CD4-positive, alpha-beta T cell treated with Interleukin-17A for 1 hour (primary cell): ENCODE measurements at regions not wholly inside any gene's neighbourhood (a gene's known extent, or its start where the extent isn't known, plus 50 kb on each side); places are given as distances from the start of the nearest gene placed in this dataset.
A peak's percentile ranks its signal among the peaks of the same experiment; 100 is the strongest.

ENCODE experiments used
- DNase-seq: peaks from one replicate; pipeline ENCODE4 v3.0.0-alpha.2; 2020

DNA sequence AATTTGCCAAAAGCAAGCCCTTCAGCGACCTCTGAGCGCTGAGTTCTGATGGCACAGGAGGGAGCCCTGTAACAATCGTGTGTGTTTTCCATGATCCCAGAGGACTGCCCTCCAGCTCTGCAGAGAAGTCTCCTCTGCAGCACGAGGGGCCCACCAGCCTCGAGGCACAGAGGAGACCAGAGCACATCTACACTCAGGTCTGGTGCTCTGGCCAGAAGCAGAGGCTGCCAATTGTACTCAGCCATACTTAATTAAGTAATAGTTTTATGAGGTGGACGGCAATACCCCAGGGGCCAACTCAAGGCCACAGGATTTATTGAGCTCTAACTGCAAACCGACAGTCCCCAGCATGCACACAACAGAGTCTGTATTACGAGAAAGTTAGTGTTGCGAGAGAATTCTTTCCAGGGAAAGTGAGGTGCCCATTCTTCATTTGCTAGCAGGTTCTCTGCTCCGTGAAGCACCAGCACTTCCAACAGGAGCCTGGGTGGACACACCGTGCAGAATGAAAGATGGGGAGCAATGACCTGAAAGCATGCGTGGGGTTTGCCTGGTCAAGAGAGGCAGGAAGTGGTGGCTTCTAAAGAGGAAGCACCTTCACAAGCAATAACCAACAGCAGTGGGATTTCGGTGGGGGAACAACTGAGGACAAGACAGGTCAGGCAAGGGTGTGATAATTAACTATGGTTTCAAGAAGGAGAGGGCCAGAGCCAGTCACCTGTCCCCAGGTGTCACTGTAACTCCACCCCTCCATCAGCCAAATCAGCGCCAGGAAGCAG lies 92.8 kb upstream of the FOXC1 start:
- no peak for DNase-seq

DNA sequence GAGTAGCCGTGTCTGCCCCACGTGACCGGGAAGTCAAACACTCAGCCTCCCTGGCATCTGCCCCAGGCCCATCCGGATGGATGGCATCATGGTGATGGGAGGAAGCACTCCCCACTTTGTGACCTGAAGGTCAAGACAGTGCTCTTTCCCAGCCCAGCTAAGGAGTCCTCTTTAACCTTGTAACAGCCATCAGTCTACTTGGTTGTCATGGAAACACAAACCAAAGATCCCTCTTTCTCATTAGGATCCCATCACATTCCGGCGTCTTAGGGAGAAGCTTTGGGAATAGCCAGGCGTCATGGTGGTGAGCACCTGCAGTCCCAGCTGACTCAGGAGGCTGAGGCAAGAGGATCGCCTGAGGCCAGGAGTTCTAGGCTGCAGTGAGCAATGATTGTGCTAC lies 90.9 kb upstream of the FOXC1 start:
- DNase-seq = no peak

DNA sequence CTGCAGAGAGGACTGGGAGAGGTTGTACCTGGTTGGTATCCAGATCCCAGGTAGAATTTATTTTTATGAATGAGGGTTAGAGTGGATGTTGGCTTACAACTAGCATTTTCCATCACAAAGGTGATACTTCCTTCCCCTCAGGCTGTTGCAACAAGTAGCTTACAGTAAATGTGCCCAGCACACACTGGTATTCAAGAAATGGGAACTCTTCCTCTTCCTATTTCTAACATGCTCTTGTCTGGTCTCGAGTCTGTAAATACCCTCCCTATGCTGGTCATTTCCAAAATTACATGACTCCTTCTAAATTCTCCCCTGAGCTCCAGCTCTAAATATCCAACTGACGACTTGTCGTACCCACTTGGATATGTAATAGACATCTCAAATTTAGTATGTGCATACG lies 90.1 kb upstream of the FOXC1 start:
- no peak for DNase-seq

DNA sequence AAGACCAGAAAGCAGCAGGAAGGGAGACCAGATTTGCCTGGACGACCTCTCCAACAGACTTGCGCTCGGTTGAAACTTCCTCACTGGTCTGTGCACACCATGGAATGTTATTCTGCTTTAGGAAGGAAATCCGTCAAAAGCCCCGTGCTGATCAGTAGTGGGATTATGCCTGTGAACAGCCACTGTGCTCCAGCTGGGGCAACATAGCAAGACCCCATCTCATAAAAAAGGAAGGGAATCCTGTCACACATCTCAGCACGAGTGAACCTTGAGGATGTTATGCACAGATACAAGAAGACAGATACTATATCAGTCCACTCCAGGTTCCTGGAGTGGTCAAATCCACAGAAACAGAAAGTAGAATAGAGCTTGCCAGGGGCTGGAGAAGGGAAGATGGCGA lies 86.9 kb upstream of the FOXC1 start:
- DNase-seq = no peak

DNA sequence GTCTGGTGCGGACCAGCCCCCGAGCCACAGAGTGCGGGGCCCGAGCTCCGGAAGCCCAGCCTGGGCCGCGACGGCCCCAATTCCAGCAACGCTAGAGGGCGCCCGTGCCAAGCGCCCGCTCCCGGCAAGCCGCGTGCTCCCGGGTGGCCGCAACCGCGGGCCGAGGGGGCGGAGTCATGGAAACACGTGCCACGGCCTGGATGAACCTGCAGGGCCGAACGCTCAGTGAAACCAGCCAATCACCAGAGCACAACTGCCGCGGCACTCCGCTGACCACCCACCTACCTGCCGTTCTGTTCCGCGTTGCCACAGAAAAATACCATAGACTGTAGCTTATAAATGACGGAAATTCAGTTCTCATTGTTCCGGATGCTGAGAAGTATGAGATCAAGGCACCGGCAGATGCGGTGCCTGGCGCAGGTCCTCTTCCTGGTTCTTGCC lies 85.7 kb upstream of the FOXC1 start:
- DNase-seq = peak; percentile 79

DNA sequence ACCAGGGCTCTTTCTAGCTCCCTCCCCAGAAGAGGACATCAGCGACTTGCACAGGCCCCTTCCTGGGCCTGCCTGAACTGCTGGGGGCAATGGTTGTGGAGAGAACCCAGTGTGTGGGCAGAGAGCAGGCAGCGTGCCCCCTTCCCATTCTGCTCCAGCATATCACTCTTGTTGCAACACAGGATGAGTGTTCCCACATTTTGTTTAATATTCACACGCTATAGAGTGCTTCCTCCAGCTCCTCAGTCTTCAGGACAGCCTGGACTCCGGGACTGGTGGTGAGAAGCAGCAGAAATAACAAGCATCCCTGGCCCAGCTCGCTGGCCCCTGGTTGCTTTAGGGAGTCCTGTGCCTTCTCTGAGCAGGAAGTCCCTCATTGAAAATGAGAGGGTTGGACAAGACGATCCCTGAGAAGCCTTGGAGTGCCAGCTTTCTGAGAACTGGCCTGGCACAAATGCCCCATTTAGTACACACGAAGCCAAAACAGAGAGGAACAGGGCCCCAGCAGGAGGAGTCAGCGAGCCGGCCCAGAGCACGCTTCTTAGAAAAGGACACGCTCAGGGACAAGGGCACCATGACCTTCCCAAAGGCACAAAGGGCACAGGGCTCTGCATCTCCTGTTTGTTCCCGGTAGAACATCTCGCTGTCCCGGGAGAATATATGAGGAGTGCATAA lies 84.2 kb upstream of the FOXC1 start:
- no peak for DNase-seq

DNA sequence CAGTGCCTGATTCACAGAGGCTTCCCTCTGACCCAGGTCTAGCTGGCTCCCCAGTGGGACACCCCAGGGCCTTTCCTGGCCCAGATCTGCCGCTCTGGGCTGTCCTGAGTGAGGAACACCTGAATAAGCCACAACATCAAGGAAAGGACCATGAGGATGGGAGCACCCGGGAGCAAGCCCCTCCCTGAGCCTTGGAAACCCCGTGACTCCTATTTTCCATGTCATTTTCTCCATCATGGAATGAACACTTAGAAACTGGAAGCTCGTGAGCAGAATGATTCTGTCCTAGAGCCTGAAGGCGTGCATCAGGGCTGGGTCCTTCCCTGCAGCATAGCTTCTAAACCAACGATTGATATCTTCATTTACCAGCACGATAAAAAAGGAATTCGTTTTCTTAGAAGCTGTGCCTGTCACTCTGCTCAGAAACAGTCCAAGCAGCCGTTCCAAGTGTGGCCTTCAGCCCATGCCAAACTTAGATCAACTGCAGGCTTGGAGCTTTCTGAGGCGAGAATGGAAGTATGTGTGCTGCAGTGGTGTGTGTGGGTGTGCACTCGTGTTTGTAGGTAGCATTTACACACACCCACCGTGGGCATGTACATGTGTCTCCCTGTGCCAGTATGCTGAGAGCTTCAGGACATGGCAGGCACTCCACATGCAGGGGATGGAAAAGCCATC lies 83.2 kb upstream of the FOXC1 start:
- DNase-seq = no peak

DNA sequence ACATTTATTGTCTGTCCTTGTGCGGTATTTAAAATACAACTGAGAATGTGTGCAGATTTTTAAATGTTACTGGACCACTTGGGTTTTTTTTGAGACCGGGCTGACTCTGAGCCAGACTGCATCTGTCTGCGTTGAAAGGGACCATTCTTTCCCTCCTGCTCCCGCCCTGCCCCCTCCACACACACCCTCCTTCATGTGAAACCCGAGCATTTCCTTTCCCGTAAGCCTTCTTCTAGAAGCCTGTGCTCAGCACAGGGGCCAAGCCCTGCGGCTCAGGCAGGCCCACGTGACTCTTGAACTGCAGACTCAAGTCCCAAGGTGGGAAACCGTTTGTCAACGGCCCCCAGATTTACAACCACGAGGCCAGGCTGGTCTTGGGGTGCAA lies 82.7 kb upstream of the FOXC1 start:
- DNase-seq = peak; percentile 43

DNA sequence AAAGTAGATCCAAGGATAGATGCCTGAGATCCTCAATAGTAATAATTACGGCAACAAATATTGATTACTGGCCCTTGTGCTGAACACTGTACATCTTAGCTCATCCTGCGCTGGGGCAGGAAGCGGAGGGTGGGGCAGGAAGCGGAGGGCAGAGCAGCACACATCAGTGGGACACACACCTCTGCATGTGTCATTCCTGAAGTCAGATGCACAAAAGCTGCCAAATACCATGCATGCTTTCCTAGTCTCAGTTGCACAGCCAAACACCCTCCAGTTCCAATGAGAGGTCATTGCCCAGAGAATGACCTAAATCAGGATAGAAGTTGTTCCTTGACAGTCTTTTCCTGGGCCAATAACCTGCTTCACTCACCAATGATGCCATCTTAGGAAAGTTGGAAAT lies 74.4 kb upstream of the FOXC1 start:
- DNase-seq = peak; percentile 51

DNA sequence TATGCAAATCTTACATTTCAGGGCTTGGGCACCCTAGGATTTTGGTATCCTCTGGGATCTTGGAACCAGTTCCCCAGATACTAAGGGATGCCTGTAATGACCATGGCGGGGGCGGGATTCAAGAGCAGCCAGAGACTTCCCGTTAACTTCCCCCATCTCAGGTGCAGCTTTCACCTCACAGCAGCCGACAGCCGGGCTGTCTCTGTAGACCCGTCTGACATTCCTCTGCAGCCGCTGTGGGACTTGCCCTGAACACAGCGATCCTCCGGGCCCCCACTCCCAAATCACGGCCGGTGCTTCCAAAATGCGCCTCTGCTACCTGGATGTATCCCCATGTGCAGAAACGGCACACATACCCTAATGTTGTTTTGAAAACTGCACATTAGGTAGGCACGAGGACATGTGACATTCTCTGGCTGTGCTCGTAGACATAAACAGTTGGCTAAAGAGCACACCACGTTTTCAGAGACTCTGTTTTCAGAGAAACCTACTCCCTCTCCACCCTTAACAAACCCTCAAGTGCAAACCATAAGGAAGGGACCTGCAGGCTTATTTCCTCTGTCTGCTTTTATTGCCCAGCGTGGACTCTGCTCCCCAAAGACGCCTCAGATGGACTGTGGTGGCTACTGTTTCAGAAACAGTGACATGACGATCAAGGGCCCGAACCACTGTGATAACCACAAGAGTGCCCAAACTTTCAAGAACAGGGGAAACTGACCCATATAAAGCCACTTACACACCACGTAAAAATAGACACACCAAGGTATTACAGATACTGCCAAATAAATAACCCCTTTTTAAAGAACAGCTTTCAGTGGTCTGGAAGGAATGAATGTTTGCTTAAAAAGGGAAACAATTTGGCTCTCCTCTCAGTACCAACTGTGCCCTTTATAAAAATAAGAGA lies 72.9 kb upstream of the FOXC1 start:
- DNase-seq = no peak

DNA sequence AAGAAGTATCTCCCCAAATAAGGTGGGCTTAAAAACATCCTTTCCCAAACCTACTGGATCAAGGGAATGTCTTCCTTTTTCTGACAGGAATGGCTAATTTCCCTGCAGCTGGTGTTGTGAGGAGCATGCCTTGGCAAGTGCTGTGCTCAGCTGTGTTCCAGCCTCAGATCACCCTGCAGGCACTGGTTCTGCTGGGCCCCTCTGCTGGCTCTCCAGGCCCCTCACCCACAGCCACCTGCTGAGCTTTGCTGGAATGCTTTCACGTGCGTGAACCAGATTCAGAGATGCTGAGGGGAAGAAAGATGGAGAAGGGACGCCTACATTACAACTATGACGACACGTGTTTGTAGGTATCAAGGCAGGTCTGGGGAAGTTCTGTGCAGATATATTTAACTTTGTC lies 71.3 kb upstream of the FOXC1 start:
- DNase-seq = no peak

DNA sequence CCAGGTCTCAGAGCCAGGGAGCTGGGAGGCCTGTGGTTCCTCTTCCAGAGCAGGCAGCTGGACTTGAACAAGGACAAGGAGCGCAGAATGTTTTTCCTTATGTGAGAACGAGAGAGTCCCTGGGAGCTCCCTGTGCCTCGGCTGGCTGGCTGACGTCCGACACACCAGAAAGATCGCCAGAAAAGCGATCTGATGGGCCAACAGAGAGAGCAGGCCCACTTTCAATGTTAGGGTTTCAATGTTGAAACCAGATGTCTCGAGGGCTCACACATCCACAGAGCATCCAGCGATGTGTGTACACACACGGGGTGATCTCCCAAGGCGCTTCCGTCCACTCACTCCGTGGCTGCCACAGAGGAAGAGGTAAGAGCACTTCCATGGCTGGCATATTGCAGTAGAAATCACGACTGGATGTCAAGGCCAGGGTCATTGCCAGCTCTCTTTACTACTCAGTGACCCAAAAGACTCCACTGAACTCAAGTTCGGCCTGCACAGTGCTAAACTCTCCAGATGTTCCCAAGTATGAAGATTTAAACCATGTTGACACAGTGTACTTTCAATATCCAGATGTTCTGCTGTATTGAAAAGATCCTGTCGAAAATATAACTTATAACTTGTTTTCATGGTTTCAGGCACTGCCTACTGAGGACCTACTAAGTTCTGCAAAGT lies 70.8 kb upstream of the FOXC1 start:
- DNase-seq = no peak

DNA sequence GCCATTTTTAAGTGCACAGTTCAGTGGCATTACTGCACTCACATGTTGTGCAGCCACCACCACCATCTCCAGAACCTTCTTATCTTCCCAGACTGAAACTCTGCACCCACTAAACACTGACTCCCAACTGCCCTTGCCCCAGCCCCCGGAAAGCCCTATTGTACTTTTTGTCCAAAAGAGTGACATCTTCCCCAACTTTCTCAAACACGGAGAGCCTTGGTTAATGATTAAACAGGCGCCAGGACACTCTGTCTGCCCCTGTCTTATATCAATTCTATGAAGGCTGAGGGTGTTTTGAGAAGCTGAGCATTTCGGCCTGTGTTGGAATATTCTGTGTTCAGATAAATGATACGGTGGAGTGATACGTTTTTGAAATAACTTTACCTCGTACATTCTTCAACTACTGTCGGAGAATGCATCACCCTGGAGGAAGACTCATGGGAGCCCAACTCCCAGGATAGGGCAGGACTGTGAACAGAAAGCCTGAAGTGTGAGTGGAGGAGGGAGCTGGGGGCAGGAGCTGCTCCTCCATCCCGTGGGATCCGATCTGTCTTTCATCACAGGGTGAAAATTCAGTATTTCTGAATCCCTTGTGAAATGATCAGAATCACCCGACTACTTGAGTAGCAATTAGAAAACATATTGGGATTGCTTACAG lies 68.7 kb upstream of the FOXC1 start:
- no peak for DNase-seq

DNA sequence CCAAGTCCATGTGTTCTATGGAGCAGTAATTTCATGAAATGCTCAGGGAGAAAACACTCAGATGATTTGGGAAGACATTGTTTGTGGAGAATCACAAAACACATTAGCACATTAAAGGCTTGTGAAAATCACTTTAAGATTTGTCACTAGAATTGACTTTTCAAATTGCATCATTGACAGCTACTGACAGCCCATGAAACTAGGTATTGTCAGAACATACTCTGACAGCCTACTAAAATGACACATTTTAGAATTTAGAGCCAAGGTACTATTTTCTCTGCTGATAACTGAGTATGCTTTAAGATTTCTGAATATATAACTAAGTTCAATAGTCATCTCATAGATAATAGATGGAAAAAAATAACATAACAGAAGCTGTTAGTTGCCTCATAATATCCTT lies 67.4 kb upstream of the FOXC1 start:
- DNase-seq = no peak

DNA sequence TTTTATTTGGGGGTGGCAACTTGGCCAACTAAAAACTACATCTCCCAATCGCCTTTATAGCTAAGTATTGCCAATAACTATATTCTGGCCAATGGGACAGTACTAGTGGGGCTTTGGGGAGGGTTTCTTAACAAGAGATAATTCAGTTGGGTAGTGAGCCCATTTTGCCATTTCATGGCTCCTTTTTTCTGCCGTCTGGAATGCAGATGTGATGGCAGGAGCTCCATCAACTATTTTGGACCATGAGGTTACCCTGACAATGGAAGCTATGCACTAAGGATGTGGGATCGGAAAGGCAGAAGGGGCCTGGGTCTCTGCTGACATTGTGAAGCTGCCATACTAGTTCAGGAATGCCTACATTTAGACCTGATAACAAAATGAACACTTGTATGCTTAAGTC lies 67.0 kb upstream of the FOXC1 start:
- DNase-seq = no peak

DNA sequence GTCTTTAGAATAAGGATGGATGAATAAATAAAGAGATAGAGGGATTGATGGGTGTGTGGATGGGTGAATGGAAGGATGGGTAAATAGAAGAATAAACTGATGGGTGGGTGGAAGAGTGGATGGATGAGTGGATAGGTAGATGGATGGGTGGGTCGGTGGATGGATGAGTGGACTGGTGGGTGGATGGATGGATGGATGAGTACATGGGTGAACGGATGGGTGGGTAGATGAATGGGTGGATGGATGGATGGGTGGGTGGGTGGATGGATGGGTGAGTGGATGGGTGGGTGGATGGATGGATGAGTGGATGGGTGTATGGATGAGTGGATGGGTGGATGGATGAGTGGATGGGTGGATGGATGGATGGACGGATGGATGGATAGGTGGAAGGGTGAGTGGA lies 65.7 kb upstream of the FOXC1 start:
- DNase-seq = no peak

DNA sequence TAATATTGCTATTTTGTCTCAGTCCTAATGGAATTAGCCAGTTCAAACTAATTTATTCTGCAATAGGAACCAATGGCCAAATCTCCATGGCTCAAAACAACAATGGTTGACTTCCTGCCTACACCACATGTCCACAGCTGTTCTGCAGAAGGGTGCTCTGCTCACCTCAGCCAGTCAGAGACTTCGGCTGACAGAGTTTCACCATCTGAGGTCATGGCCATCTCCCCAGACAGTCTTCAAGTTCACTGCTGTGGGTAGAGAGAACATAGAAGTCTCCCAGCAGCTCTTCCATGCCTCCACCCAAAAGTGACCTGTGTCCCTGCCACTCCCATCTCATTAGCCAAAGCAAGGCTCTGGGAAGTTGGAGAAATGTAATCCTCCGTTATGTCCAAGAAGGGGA lies 65.1 kb upstream of the FOXC1 start:
- DNase-seq = no peak

DNA sequence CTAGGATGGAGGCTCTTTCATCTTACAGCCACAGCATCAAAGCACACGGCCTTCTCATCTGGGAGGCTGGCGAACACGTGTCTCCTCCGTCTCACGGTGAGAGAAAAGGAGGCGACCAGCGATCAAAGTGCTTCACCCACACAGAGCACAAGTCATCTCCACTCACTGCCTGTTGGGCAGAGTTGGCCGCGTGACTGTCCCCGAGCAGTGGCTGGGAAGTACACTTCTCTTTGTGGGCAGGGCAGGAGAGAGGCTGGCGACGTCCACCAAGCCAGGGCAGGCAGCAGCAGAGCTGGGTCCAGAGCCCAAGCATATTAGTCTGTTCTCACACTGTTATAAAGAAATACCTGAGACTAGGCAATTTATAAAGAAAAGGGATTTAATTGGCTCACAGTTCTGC lies 64.1 kb upstream of the FOXC1 start:
- no peak for DNase-seq

DNA sequence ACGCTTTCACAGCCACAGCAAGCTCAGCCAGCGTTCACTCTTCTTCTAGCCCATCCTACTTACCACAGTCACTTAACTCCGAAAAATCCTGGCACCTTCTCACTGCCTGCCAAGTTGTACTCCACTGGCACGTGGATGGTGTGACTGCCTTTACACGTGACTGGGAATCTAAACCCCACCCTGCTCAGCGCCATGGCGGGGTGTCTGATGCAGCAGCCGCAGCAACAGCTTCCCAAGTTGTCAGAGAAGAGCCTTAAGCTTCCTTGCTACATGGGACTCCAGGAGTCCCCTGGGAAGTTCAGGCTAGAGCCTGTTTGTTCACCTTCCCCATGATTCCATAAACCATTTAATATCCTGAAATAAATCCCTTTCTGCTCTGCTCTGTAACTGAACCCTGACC lies 61.9 kb upstream of the FOXC1 start:
- DNase-seq = no peak

DNA sequence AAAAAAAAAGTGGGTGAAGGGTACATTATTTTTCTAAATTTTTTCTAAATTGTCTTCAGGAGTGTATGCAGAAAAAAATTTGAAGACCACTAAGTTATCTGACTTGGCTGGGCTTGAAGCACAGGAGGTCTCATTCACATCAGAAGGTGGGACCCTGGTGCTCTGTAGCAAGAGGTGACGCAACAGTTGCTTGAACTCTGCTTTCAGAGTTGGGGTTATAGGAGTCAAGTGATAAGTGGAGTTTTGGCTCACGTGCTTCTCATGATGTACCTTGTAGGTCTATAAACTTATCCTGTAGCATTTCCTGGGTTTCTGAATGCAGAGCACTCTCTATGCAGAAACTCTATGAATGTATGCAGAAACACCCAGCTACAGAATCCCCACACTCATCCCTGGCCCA lies 58.5 kb upstream of the FOXC1 start:
- DNase-seq = no peak

DNA sequence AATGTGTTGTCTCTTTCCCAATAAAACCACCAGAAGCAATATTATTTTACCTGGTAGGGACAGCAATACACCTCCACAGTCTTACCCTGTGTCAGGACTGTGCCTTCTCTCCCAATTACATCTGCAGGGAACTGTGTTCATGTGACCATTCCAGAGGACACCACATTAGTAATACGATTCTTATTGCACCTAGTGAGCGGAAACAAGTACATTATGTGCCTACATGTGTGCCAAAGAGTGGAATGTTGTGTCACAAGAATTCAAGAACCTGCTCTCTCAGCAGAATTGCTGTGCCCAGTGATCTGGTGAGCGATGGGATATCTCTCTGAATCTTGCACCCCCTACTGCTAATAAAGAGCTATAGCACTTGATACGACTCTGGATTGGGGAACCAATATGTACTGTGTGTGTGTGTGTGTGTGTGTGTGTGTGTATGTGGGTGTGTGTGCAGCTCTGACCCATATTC lies 57.4 kb upstream of the FOXC1 start:
- DNase-seq = peak; percentile 62

DNA sequence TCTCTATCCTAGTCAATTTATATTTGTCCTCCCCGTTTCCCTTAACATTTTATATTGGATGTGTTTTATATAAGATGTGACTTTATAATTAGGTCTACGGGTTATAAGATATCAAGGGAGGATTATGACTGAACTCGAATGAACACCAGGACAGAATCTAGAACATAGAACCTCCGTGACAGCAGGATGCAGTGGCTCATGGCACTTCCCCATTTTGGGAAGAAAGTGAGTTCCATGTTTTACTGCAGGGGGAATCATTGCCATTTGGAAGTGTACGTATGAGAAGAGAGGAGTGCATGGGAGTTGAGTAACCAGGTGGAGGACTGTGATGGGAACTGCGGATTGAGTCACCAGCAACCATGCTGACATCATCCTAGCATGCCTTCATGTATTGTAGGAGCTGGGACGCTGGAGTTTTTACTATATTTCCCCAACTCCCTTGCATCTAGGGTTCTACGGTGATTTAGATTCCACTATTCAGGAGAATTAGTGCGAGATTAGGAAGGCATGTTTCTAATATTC lies 56.1 kb upstream of the FOXC1 start:
- DNase-seq = no peak
